ENCODE measurements at regions not wholly inside any gene's neighbourhood (a gene's known extent, or its start where the extent isn't known, plus 50 kb on each side); places are given as distances from the start of the nearest gene placed in this dataset.

- Histone ChIP-seq H3K27me3 (ENCODE audit: control insufficient read depth in 2 of 2, insufficient read depth in 2 of 2, low read length in 2 of 2) (peaks cover 0 to 2% of the 10 kb centered on the region in 2 experiments), H3K79me2 (ENCODE audit: control insufficient read depth, insufficient read depth, low read length) (no peaks in the 10 kb centered on the region), H3K9me3 (replicated peaks; ENCODE audit: control insufficient read depth, insufficient read depth, low read length) (no peaks in the 10 kb centered on the region), H3K4me3 (replicated peaks in 1 of 3; ENCODE audit: insufficient read depth in 1 of 3, low read depth in 1 of 3, low read length in 3 of 3) (no peak overlapping the region), H3K36me3 (ENCODE audit: control insufficient read depth in 2 of 2, extremely low read depth in 1 of 2, insufficient read depth in 2 of 2, low read length in 2 of 2) (no peaks in the 10 kb centered on the region), H3K9ac (replicated peaks; ENCODE audit: extremely low read depth, insufficient read depth, low read length) (no peak overlapping the region), H2AFZ (ENCODE audit: low read depth, low read length) (no peak overlapping the region), H3K27ac (ENCODE audit: insufficient read depth, low read depth, low read length) (no peak overlapping the region), H3K4me1 (ENCODE audit: control insufficient read depth, extremely low read depth, insufficient read depth, low read length) (no peaks in the 10 kb centered on the region), H4K20me1 (replicated peaks; ENCODE audit: control insufficient read depth, extremely low read depth, insufficient read depth, low read length) (no peaks in the 10 kb centered on the region), H3K4me2 (ENCODE audit: insufficient read depth, low read length) (no peak overlapping the region), H3K9me1 (replicated peaks; ENCODE audit: control insufficient read depth, extremely low read depth, insufficient read depth, low read length) (no peaks in the 10 kb centered on the region)
- no peak for FAIRE-seq
- intact Hi-C loops (cut with micrococcal nuclease), result no loop called here
- BruUV-seq (replicated peaks), result no TSS peak
- no peak for DNase-seq (ENCODE audit: low read depth, low spot score)
- POLR2A ChIA-PET, result no interaction called here
- CTCF ChIA-PET, result interaction anchor here (1.5 kb wide), 1 partner anchor 63 kb away, joined by 3 read pairs; no protein-coding TSS in a partner anchor
- dilution Hi-C loops (cut with MboI; ENCODE audit: extremely low pct_ligation_motif_present, low sequenced_read_pairs), result no loop called here
- TF ChIP-seq MYC (IDR thresholded peaks at IDR 0.05; ENCODE audit: low read depth, low read length) (no peak), POLR2A (IDR thresholded peaks at IDR 0.05; ENCODE audit: low read depth, low read length) (no peak), CTCF (IDR thresholded peaks at IDR 0.05; ENCODE audit: extremely low read depth in 1 of 2, insufficient read depth in 1 of 2, low read depth in 1 of 2, low read length in 2 of 2) (no peak), JUN (IDR thresholded peaks at IDR 0.05; ENCODE audit: borderline replicate concordance, insufficient read depth, insufficient read length, low read depth) (no peak), FOS (IDR thresholded peaks at IDR 0.05; ENCODE audit: borderline replicate concordance, insufficient read depth, low read length) (no peak), MAX (IDR thresholded peaks at IDR 0.05; ENCODE audit: insufficient read depth, insufficient read length) (no peak), EZH2 (IDR thresholded peaks at IDR 0.05; ENCODE audit: borderline replicate concordance, low read depth, low read length, severe bottlenecking) (no peak), POLR2AphosphoS5 (IDR thresholded peaks at IDR 0.05; ENCODE audit: insufficient read depth, low read depth, low read length) (no peak)
These were observed 142.5 kb upstream of the PREP start for GRCh38 chr6:105545228-105545920.
